ENCODE measurements at regions not wholly inside any gene's neighbourhood (a gene's known extent, or its start where the extent isn't known, plus 50 kb on each side); places are given as distances from the start of the nearest gene placed in this dataset.

DNA sequence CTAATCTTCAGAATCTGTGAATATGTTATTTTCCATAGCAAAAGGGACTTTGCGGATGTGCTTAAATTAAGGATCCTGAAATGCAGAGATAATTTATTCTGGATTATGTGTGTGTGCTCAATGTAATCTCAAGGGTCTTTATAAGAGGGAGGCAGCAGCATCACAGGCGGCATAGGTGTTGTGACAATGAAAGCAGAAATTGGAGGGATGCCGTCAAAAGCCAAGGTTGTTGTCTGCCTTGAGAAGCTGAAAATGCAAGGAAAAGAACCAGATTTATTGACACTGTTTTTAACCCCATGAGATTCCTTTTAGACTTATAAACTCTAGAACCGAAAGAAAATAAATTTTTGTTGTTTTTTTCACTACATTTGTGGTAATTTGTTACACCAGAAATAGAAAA lies 948.5 kb downstream of the TLE4 start:
- Histone ChIP-seq H3K4me2 (ENCODE audit: insufficient read depth, insufficient read length, low read length) (no peak overlapping the region), H3K9ac (ENCODE audit: extremely low read depth, insufficient read length, low read length) (no peak overlapping the region), H2AFZ (ENCODE audit: low read length) (no peak overlapping the region), H3T11ph (ENCODE audit: low read length) (no peak overlapping the region), H2BK12ac (ENCODE audit: insufficient read length, low read depth, low read length) (no peak overlapping the region), H3K4ac (ENCODE audit: low read depth, low read length) (no peak overlapping the region), H4K5ac (ENCODE audit: insufficient read length, low read depth, low read length) (no peak overlapping the region), H2BK5ac (ENCODE audit: insufficient read length, low read length) (no peak overlapping the region), H3K23me2 (ENCODE audit: insufficient read length, low read depth, low read length, poor library complexity, severe bottlenecking) (no peaks in the 10 kb centered on the region), H3K14ac (ENCODE audit: insufficient read depth, low read length) (no peak overlapping the region), H4K8ac (replicated peaks; ENCODE audit: insufficient read length, low read depth, low read length) (no peak overlapping the region), H3K23ac (ENCODE audit: insufficient read length, low read depth, low read length) (no peak overlapping the region), H3K9me3 (ENCODE audit: control insufficient read depth, low read depth, low read length) (no peaks in the 10 kb centered on the region), H2BK120ac (ENCODE audit: low read depth, low read length, poor library complexity, severe bottlenecking) (no peak overlapping the region), H2AK5ac (ENCODE audit: insufficient read length, low read length) (no peak overlapping the region), H2BK15ac (ENCODE audit: low read depth, low read length) (no peak overlapping the region), H3K56ac (ENCODE audit: insufficient read length, low read depth, low read length) (no peak overlapping the region), H2BK20ac (ENCODE audit: low read depth, low read length, poor library complexity, severe bottlenecking) (no peak overlapping the region), H4K91ac (ENCODE audit: insufficient read length, low read depth, low read length) (no peak overlapping the region), H3K79me2 (ENCODE audit: insufficient read depth, low read length) (no peaks in the 10 kb centered on the region), H4K20me1 (ENCODE audit: control insufficient read depth, insufficient read depth, insufficient read length) (no peaks in the 10 kb centered on the region), H3K27me3 (ENCODE audit: insufficient read depth, low read length) (no peaks in the 10 kb centered on the region), H3K18ac (ENCODE audit: insufficient read length, low read depth, low read length) (no peak overlapping the region), H3K4me1 (ENCODE audit: insufficient read depth, low read length) (no peaks in the 10 kb centered on the region), H3K79me1 (ENCODE audit: insufficient read depth, low read depth, low read length, poor library complexity, severe bottlenecking) (no peaks in the 10 kb centered on the region), H3K27ac (ENCODE audit: insufficient read length, low read depth, low read length) (no peak overlapping the region)
- Mint-ChIP-seq H3K4me1 (no peaks in the 10 kb centered on the region), H3K27me3 (ENCODE audit: low read depth) (no peaks in the 10 kb centered on the region), H3K27ac (no peak overlapping the region), H3K4me3 (no peak overlapping the region), H3K9me3 (peaks cover 0 to 2% of the 10 kb centered on the region in 2 experiments; a peak in 4 of 5 replicates), H3K36me3 (ENCODE audit: insufficient read depth in 1 of 3, low read depth in 3 of 3) (no peaks in the 10 kb centered on the region; a peak in 1 of 7 replicates)
- TF ChIP-seq, protein P1, sequence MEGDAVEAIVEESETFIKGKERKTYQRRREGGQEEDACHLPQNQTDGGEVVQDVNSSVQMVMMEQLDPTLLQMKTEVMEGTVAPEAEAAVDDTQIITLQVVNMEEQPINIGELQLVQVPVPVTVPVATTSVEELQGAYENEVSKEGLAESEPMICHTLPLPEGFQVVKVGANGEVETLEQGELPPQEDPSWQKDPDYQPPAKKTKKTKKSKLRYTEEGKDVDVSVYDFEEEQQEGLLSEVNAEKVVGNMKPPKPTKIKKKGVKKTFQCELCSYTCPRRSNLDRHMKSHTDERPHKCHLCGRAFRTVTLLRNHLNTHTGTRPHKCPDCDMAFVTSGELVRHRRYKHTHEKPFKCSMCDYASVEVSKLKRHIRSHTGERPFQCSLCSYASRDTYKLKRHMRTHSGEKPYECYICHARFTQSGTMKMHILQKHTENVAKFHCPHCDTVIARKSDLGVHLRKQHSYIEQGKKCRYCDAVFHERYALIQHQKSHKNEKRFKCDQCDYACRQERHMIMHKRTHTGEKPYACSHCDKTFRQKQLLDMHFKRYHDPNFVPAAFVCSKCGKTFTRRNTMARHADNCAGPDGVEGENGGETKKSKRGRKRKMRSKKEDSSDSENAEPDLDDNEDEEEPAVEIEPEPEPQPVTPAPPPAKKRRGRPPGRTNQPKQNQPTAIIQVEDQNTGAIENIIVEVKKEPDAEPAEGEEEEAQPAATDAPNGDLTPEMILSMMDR (conservative IDR thresholded peaks at IDR 0.05), result no peak
- no CpG with 5 or more reads among the region's 4 CpGs for WGBS (ENCODE audit: extremely low coverage, insufficient read length, low lambda C conversion rate)
- no peak for DNase-seq

All from H9 (cell line).